Keratinocyte (primary cell): ENCODE measurements at regions not wholly inside any gene's neighbourhood (a gene's known extent, or its start where the extent isn't known, plus 50 kb on each side); places are given as distances from the start of the nearest gene placed in this dataset.

Experiments used
- EZH2 ChIP-seq: IDR thresholded peaks from one replicate; pipeline ENCODE4 v1.6.1; 2012; ENCODE audit warnings: inconsistent platforms, mild to moderate bottlenecking, low read length, moderate library complexity
- TF ChIP-seq, protein P1 (sequence below), 3 experiments: IDR thresholded peaks in 1 of 3; conservative IDR thresholded peaks in 1 of 3; optimal IDR thresholded peaks in 1 of 3; 2 replicates in 2 of 3; 3 replicates in 1 of 3; pipeline versions ENCODE3 to v1.5.1; 2011; ENCODE audit warnings: low read length in 3 of 3, mild to moderate bottlenecking in 3 of 3, moderate library complexity in 2 of 3, control low read depth in 1 of 3, inconsistent platforms in 1 of 3; ENCODE audit not compliant: insufficient read depth in 2 of 3; ENCODE audit errors: extremely low read depth in 1 of 3

DNA sequence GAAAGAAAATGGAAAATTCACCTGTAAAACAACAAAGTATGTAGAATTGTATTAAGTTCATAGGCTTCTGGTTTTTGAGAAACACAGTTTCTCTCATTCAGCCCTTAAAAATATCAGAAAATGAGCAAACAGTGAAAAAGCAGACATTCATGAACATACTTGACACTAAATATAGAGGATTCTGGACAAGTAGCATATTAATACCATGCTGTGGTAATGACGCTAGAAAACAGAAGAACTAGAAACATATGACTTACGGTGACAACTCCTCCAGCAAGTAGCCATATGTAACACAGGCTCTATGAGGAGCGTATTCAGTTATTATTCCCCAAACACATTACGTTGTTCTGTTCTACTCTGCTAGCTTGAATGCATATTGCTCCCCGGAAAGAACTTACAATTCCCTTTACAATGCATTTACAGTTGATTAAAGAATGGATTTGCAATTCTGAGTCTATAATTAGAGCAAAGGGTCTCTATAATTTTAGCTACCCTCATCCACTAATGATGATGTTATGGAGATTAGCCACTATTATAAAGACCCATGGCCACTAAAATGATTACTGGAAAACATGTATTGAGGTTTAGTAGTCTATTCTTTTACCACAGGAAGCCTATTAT is 672.1 kb downstream of the EFNB2 start:
- TF ChIP-seq, protein P1, sequence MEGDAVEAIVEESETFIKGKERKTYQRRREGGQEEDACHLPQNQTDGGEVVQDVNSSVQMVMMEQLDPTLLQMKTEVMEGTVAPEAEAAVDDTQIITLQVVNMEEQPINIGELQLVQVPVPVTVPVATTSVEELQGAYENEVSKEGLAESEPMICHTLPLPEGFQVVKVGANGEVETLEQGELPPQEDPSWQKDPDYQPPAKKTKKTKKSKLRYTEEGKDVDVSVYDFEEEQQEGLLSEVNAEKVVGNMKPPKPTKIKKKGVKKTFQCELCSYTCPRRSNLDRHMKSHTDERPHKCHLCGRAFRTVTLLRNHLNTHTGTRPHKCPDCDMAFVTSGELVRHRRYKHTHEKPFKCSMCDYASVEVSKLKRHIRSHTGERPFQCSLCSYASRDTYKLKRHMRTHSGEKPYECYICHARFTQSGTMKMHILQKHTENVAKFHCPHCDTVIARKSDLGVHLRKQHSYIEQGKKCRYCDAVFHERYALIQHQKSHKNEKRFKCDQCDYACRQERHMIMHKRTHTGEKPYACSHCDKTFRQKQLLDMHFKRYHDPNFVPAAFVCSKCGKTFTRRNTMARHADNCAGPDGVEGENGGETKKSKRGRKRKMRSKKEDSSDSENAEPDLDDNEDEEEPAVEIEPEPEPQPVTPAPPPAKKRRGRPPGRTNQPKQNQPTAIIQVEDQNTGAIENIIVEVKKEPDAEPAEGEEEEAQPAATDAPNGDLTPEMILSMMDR (optimal IDR thresholded peaks at IDR 0.05 in 1 of 3, IDR thresholded peaks at IDR 0.05 in 1 of 3, conservative IDR thresholded peaks at IDR 0.05 in 1 of 3; ENCODE audit: extremely low read depth in 1 of 3, insufficient read depth in 2 of 3, low read length in 3 of 3): no peak
- no peak for TF ChIP-seq EZH2
